MM.1S (cell line): ENCODE measurements at regions not wholly inside any gene's neighbourhood (a gene's known extent, or its start where the extent isn't known, plus 50 kb on each side); places are given as distances from the start of the nearest gene placed in this dataset.

ENCODE experiments used
- DNase-seq: peaks from one replicate; pipeline ENCODE4 v3.0.0-alpha.2; 2015
- H2AFZ ChIP-seq: fragments of 300-600 bp; sonication (generic); 2 replicates; pipeline ENCODE4 v1.6.0; 2016; ENCODE audit warnings: antibody characterized with exemption, low read length
- H3F3A ChIP-seq: fragments of 300-600 bp; sonication (generic); 2 replicates; pipeline ENCODE4 v1.6.1; 2016; ENCODE audit warnings: mild to moderate bottlenecking, antibody characterized with exemption, low read length, moderate library complexity, mixed read lengths; ENCODE audit not compliant: insufficient read depth
- H3K27ac ChIP-seq: fragments of 300-600 bp; sonication (generic); 2 replicates; pipeline ENCODE4 v1.5.1; 2016; ENCODE audit warnings: mild to moderate bottlenecking, low read length
- H3K27me3 ChIP-seq: fragments of 300-600 bp; sonication (generic); replicated peaks from 2 replicates; pipeline ENCODE4 v1.6.0; 2016; ENCODE audit warnings: low read length; ENCODE audit not compliant: insufficient read depth
- H3K36me3 ChIP-seq: fragments of 300-600 bp; sonication (generic); replicated peaks from 2 replicates; pipeline ENCODE4 v1.6.1; 2016; ENCODE audit warnings: mild to moderate bottlenecking, low read length, mixed read lengths; ENCODE audit not compliant: insufficient read depth
- H3K4me1 ChIP-seq: fragments of 300-600 bp; sonication (generic); 2 replicates; pipeline ENCODE4 v1.6.1; 2016; ENCODE audit warnings: low read length, mixed read lengths
- H3K4me2 ChIP-seq: fragments of 300-600 bp; sonication (generic); 2 replicates; pipeline ENCODE4 v1.6.0; 2016; ENCODE audit warnings: low read depth, low read length
- H3K4me3 ChIP-seq: fragments of 300-600 bp; sonication (generic); 2 replicates; pipeline ENCODE4 v1.5.1; 2016; ENCODE audit warnings: low read length, mixed read lengths
- H3K79me2 ChIP-seq: fragments of 300-600 bp; sonication (generic); 2 replicates; pipeline ENCODE4 v1.6.1; 2016; ENCODE audit warnings: mixed run types, low read length, mixed read lengths
- H3K9ac ChIP-seq: fragments of 300-600 bp; sonication (generic); 2 replicates; pipeline ENCODE4 v1.6.1; 2016; ENCODE audit warnings: low read length, mixed read lengths
- H3K9me2 ChIP-seq: fragments of 300-600 bp; sonication (generic); replicated peaks from 2 replicates; pipeline ENCODE4 v1.6.1; 2016; ENCODE audit warnings: mild to moderate bottlenecking, low read length, mixed read lengths; ENCODE audit not compliant: insufficient read depth
- H3K9me3 ChIP-seq: fragments of 300-600 bp; sonication (generic); replicated peaks from 2 replicates; pipeline ENCODE4 v1.6.1; 2016; ENCODE audit warnings: mild to moderate bottlenecking, low read length, mixed read lengths; ENCODE audit not compliant: insufficient read depth
- H4K20me1 ChIP-seq: fragments of 300-600 bp; sonication (generic); 2 replicates; pipeline ENCODE4 v1.6.1; 2016; ENCODE audit warnings: mild to moderate bottlenecking, low read length, moderate library complexity, mixed read lengths; ENCODE audit not compliant: insufficient read depth
- EZH2 ChIP-seq: fragments of 300-600 bp; sonication (generic); optimal IDR thresholded peaks from 2 replicates; pipeline ENCODE3; 2017; ENCODE audit warnings: low read depth, mild to moderate bottlenecking, antibody characterized with exemption, low read length, mixed read lengths
- EZH2phosphoT487 ChIP-seq: fragments of 300-600 bp; sonication (generic); IDR thresholded peaks from 2 replicates; pipeline ENCODE4 v1.6.1; 2018; ENCODE audit warnings: antibody characterized with exemption, low read length
- TF ChIP-seq, protein P1 (sequence below): fragments of 300-600 bp; sonication (generic); IDR thresholded peaks from 2 replicates; pipeline ENCODE4 v1.5.1; 2016; ENCODE audit warnings: antibody characterized with exemption, low read length, mixed read lengths

DNA sequence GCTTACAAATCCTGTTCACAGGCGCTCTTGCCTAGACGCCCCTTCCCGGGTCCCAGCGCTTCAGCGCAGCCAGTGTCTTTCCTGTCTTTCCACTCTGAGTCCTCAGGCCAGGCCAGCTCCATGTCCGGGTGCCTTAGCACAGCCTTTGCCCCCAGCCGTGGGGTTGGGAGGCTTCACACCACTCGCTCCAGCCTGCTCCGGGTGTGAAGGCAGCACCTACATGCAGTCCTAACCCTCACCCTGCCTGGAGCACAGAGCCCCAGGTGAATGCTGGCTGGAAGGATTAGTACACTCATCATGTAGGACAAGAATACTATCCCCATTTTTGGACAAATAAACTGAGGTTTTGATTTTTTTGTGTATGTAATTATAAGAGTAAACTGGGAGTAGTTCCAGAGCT, 81.7 kb upstream of the TMEM72 start:
- no peak overlapping the region for H3K4me3 ChIP-seq
- no peaks in the 10 kb centered on the region for H3K9me2 ChIP-seq
- H3K9me3 ChIP-seq = no peaks in the 10 kb centered on the region
- H3F3A ChIP-seq = no peaks in the 10 kb centered on the region
- no peak overlapping the region for H3K4me2 ChIP-seq
- TF ChIP-seq, protein P1, sequence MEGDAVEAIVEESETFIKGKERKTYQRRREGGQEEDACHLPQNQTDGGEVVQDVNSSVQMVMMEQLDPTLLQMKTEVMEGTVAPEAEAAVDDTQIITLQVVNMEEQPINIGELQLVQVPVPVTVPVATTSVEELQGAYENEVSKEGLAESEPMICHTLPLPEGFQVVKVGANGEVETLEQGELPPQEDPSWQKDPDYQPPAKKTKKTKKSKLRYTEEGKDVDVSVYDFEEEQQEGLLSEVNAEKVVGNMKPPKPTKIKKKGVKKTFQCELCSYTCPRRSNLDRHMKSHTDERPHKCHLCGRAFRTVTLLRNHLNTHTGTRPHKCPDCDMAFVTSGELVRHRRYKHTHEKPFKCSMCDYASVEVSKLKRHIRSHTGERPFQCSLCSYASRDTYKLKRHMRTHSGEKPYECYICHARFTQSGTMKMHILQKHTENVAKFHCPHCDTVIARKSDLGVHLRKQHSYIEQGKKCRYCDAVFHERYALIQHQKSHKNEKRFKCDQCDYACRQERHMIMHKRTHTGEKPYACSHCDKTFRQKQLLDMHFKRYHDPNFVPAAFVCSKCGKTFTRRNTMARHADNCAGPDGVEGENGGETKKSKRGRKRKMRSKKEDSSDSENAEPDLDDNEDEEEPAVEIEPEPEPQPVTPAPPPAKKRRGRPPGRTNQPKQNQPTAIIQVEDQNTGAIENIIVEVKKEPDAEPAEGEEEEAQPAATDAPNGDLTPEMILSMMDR = no peak
- no peak for TF ChIP-seq EZH2
- TF ChIP-seq EZH2phosphoT487 = no peak
- no peak overlapping the region for H3K27ac ChIP-seq
- no peaks in the 10 kb centered on the region for H3K36me3 ChIP-seq
- no peak overlapping the region for H3K9ac ChIP-seq
- H4K20me1 ChIP-seq = no peaks in the 10 kb centered on the region
- no peak overlapping the region for H2AFZ ChIP-seq
- no peaks in the 10 kb centered on the region for H3K27me3 ChIP-seq
- no peaks in the 10 kb centered on the region for H3K79me2 ChIP-seq
- H3K4me1 ChIP-seq = no peaks in the 10 kb centered on the region
- DNase-seq = no peak

DNA sequence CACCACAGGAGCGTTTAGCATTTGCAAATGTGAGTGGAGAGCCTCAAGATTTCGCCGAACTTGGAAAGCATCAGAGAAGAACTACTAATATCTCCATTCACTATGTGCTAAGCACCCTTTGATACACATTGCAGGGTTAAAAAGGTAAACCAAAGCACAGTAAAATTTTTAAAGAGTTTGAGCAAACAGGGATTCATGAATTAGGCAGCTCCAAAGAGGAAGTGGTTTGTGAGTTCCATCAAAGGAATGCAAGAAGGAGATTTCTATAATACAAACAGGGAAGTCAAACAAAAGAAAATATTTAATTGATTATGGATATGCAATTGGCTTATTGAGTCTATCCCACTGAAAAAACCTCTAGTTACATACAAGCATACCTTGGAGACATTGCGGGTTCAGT, 81.1 kb upstream of the TMEM72 start:
- Histone ChIP-seq H3K4me2 (no peak overlapping the region), H3K36me3 (no peaks in the 10 kb centered on the region), H3K4me1 (no peaks in the 10 kb centered on the region), H3K9me3 (no peaks in the 10 kb centered on the region), H4K20me1 (no peaks in the 10 kb centered on the region), H3K4me3 (no peak overlapping the region), H3K27ac (no peak overlapping the region), H3K79me2 (no peaks in the 10 kb centered on the region), H3K9me2 (no peaks in the 10 kb centered on the region), H3K27me3 (no peaks in the 10 kb centered on the region), H3K9ac (no peak overlapping the region), H3F3A (no peaks in the 10 kb centered on the region), H2AFZ (no peak overlapping the region)
- no peak for DNase-seq
- TF ChIP-seq, protein P1 = no peak
- TF ChIP-seq EZH2 (no peak), EZH2phosphoT487 (no peak)

DNA sequence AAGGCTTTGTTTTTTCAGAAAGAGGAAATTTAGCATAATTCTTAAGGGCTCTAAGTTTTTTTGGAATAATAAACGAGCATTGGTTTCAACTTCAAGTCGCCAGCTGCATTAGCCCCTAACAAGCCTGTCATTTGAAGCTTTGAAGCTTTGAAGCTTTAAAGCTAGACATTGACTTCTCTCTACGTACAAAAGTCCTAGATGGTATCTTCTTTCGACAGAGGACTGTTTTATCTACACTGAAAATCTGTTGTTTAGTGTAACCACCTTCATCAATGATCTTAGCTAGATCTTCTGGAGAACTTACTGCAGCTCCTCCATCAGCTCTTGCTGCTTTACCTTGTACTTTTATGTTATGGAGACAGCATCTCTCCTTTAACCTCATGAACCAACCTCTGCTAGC, 79.6 kb upstream of the TMEM72 start:
- Histone ChIP-seq H4K20me1 (no peaks in the 10 kb centered on the region), H3K4me3 (no peak overlapping the region), H3K36me3 (no peaks in the 10 kb centered on the region), H3K4me1 (no peaks in the 10 kb centered on the region), H3K27ac (no peak overlapping the region), H3K79me2 (no peaks in the 10 kb centered on the region), H3K9ac (no peak overlapping the region), H3K4me2 (no peak overlapping the region), H3K27me3 (no peaks in the 10 kb centered on the region), H3K9me3 (no peaks in the 10 kb centered on the region), H2AFZ (no peak overlapping the region), H3K9me2 (no peaks in the 10 kb centered on the region), H3F3A (no peaks in the 10 kb centered on the region)
- TF ChIP-seq EZH2phosphoT487 (no peak), EZH2 (no peak)
- TF ChIP-seq, protein P1 = no peak
- no peak for DNase-seq
